Activated naive CD8-positive, alpha-beta T cell treated with anti-CD3 and anti-CD28 coated beads, Interleukin-2, amount 10 ng/mL, durations not matched to agents 7 days and 5 days (primary cell): ENCODE measurements at regions not wholly inside any gene's neighbourhood (a gene's known extent, or its start where the extent isn't known, plus 50 kb on each side); places are given as distances from the start of the nearest gene placed in this dataset.

ENCODE experiments used
- ATAC-seq: fragments of 150-1000 bp; cut with Tn5 transposase; one replicate; pipeline ENCODE4 v1.10.0; 2021; ENCODE audit warnings: low read depth, moderate library complexity
- POLR2A ChIA-PET: fragments of 350-600 bp; sonication (Branson Sonifier 250); formaldehyde crosslinking; loops from one replicate; lab custom pipeline; 2021; ENCODE audit warnings: antibody characterized with exemption; lab: Charles Lee
- DNase-seq: peaks from one replicate; pipeline ENCODE4 v3.0.0; 2021
- H3K27ac Mint-ChIP-seq: one replicate; pipeline ENCODE4 v1.8.0; 2022; ENCODE audit warnings: mild to moderate bottlenecking, mixed read lengths
- H3K27me3 Mint-ChIP-seq: one replicate; pipeline ENCODE4 v1.8.0; 2022; ENCODE audit warnings: mild to moderate bottlenecking, moderate library complexity, mixed read lengths
- H3K36me3 Mint-ChIP-seq: one replicate; pipeline ENCODE4 v1.8.0; 2021; ENCODE audit warnings: mild to moderate bottlenecking, mixed read lengths
- H3K4me1 Mint-ChIP-seq: one replicate; pipeline ENCODE4 v1.8.0; 2021; ENCODE audit warnings: mixed read lengths
- H3K4me3 Mint-ChIP-seq: one replicate; pipeline ENCODE4 v1.8.0; 2022; ENCODE audit warnings: mild to moderate bottlenecking, moderate library complexity, mixed read lengths
- H3K9me3 Mint-ChIP-seq: one replicate; pipeline ENCODE4 v1.8.0; 2021; ENCODE audit warnings: mixed read lengths

- Mint-ChIP-seq H3K27ac (no peak overlapping the region), H3K9me3 (peaks cover under 1% of the 10 kb centered on the region), H3K4me3 (no peak overlapping the region), H3K27me3 (no peaks in the 10 kb centered on the region), H3K4me1 (no peaks in the 10 kb centered on the region), H3K36me3 (no peaks in the 10 kb centered on the region)
- ATAC-seq: no peak
- no peak for DNase-seq
- POLR2A ChIA-PET: no interaction called here
Observed at GRCh38 chr1:56057466-56058405, 521.6 kb downstream of the PLPP3 start.

GRCh38 chr1:56056438-56057287 lies 522.7 kb downstream of the PLPP3 start:
- Mint-ChIP-seq H3K36me3 (no peaks in the 10 kb centered on the region), H3K9me3 (peaks cover 1% of the 10 kb centered on the region)
- no peak for ATAC-seq

GRCh38 chr1:56054959-56055358 lies 524.4 kb downstream of the PLPP3 start:
- DNase-seq: no peak
- Mint-ChIP-seq H3K36me3 (no peaks in the 10 kb centered on the region), H3K27ac (no peak overlapping the region), H3K9me3 (peaks cover 4% of the 10 kb centered on the region), H3K4me3 (no peak overlapping the region), H3K27me3 (no peaks in the 10 kb centered on the region), H3K4me1 (no peaks in the 10 kb centered on the region)
- POLR2A ChIA-PET: no interaction called here
- ATAC-seq: no peak

More at GRCh38 chr1:56056438-56057287, 522.7 kb downstream of the PLPP3 start:
- no peaks in the 10 kb centered on the region for H3K27me3 Mint-ChIP-seq
- H3K4me3 Mint-ChIP-seq: no peak overlapping the region
- H3K27ac Mint-ChIP-seq: no peak overlapping the region
- DNase-seq: no peak
- H3K4me1 Mint-ChIP-seq: no peaks in the 10 kb centered on the region
- POLR2A ChIA-PET: no interaction called here

- Mint-ChIP-seq H3K36me3 (no peaks in the 10 kb centered on the region), H3K27me3 (no peaks in the 10 kb centered on the region), H3K27ac (no peak overlapping the region), H3K4me3 (no peak overlapping the region), H3K9me3 (peaks cover 4% of the 10 kb centered on the region), H3K4me1 (no peaks in the 10 kb centered on the region)
- DNase-seq (no peak), ATAC-seq (no peak)
- POLR2A ChIA-PET: no interaction called here
Observed at GRCh38 chr1:56052041-56052440, 527.3 kb downstream of the PLPP3 start.

GRCh38 chr1:56050911-56051310 lies 528.5 kb downstream of the PLPP3 start:
- ATAC-seq (no peak), DNase-seq (no peak)
- Mint-ChIP-seq H3K4me1 (no peaks in the 10 kb centered on the region), H3K27me3 (no peaks in the 10 kb centered on the region), H3K4me3 (no peak overlapping the region), H3K36me3 (no peaks in the 10 kb centered on the region), H3K9me3 (peaks cover 4% of the 10 kb centered on the region), H3K27ac (no peak overlapping the region)
- POLR2A ChIA-PET: no interaction called here

DNA sequence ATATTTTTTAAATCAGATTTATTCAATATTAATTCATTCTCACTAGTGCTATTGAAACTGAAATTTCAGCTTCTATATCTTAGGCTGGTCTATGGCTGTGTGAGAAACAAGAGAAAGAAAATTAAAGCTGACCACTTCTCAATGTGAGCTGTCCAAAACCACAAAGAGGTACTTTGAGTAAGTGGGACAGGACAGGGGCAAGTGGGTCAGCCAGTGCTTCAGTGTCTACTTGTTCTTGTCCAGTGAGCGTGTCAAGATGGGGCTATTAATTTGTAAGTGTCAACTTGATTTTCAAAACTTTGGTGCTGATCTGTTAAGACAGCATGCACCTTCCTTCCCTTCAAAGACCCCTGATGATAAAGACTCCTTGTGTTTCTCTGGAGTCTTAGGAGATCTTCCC lies 533.9 kb downstream of the PLPP3 start:
- POLR2A ChIA-PET: no interaction called here

DNA sequence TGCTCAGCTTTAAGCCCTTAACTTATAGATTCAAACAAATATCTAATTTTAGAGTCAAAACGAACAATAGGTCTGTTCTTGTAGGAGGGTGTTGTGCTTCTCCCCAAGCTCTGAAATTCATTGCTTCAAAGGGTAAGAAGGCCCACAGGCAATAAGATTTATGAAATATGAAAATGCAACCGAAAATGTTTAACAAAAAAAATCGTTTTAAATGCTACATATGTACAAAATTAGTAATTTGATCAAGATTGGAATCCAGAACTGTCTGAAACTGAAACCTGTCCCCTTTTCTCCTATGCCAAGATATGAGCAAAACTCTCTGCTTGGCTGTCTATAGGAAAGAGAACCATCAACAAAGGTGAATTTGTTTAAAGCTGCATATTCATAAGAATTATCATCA lies 534.3 kb downstream of the PLPP3 start:
- H3K4me1 Mint-ChIP-seq: no peaks in the 10 kb centered on the region
- H3K27me3 Mint-ChIP-seq: no peaks in the 10 kb centered on the region
- no peak overlapping the region for H3K4me3 Mint-ChIP-seq
- no peaks in the 10 kb centered on the region for H3K36me3 Mint-ChIP-seq
- no peak for ATAC-seq
- no peaks in the 10 kb centered on the region for H3K9me3 Mint-ChIP-seq
- DNase-seq: no peak
- H3K27ac Mint-ChIP-seq: no peak overlapping the region
- POLR2A ChIA-PET: no interaction called here

More for the DNA sequence above, 533.9 kb downstream of the PLPP3 start:
- Mint-ChIP-seq H3K4me1 (no peaks in the 10 kb centered on the region), H3K27me3 (no peaks in the 10 kb centered on the region), H3K27ac (no peak overlapping the region), H3K36me3 (no peaks in the 10 kb centered on the region), H3K4me3 (no peak overlapping the region), H3K9me3 (no peaks in the 10 kb centered on the region)
- no peak for DNase-seq
- ATAC-seq: no peak

- Mint-ChIP-seq H3K4me1 (no peaks in the 10 kb centered on the region), H3K27me3 (peaks cover 3% of the 10 kb centered on the region), H3K36me3 (no peaks in the 10 kb centered on the region), H3K27ac (no peak overlapping the region), H3K9me3 (peaks cover 3% of the 10 kb centered on the region), H3K4me3 (no peak overlapping the region)
- no peak for DNase-seq
- ATAC-seq: no peak
- POLR2A ChIA-PET: no interaction called here
Observed at GRCh38 chr1:56036479-56036878, 542.9 kb downstream of the PLPP3 start.

- peaks cover 3% of the 10 kb centered on the region for H3K27me3 Mint-ChIP-seq
- no peak overlapping the region for H3K4me3 Mint-ChIP-seq
- ATAC-seq (no peak), DNase-seq (no peak)
- no peaks in the 10 kb centered on the region for H3K36me3 Mint-ChIP-seq
- H3K27ac Mint-ChIP-seq: no peak overlapping the region
- no peaks in the 10 kb centered on the region for H3K4me1 Mint-ChIP-seq
- POLR2A ChIA-PET: no interaction called here
- peaks cover 3% of the 10 kb centered on the region for H3K9me3 Mint-ChIP-seq
Observed at GRCh38 chr1:56034847-56035481, 544.4 kb downstream of the PLPP3 start.

DNA sequence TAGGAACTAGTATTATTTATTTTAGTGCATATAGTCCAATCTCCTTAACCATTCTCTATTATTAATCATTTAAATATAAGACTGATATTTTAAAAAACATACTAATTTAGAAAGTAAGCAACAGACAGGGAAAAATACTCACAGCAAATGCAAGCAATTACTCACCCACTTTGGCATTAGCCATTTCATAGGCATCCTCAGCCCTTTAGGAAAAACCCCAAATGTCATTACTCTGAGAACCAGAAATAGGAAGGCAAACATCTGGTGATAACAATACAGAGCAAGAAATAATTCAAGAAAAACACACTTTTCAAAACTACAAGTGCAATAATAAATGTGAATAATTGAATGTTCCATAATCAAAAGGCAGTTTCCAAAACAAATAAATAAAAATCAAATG lies 545.1 kb downstream of the PLPP3 start:
- Mint-ChIP-seq H3K4me3 (no peak overlapping the region), H3K27me3 (peaks cover 3% of the 10 kb centered on the region), H3K4me1 (no peaks in the 10 kb centered on the region), H3K27ac (no peak overlapping the region), H3K9me3 (peaks cover 3% of the 10 kb centered on the region), H3K36me3 (no peaks in the 10 kb centered on the region)
- DNase-seq (no peak), ATAC-seq (no peak)
- POLR2A ChIA-PET: no interaction called here

- Mint-ChIP-seq H3K27ac (no peak overlapping the region), H3K27me3 (peaks cover under 1% of the 10 kb centered on the region), H3K4me1 (no peaks in the 10 kb centered on the region), H3K9me3 (peaks cover 3% of the 10 kb centered on the region), H3K36me3 (no peaks in the 10 kb centered on the region), H3K4me3 (no peak overlapping the region)
- POLR2A ChIA-PET: no interaction called here
- no peak for ATAC-seq
- no peak for DNase-seq
Observed at GRCh38 chr1:56033321-56034037, 545.9 kb downstream of the PLPP3 start.

- POLR2A ChIA-PET: no interaction called here
- Mint-ChIP-seq H3K4me3 (no peak overlapping the region), H3K9me3 (peaks cover 2% of the 10 kb centered on the region), H3K27ac (no peak overlapping the region), H3K4me1 (no peaks in the 10 kb centered on the region), H3K36me3 (no peaks in the 10 kb centered on the region), H3K27me3 (no peaks in the 10 kb centered on the region)
- DNase-seq (no peak), ATAC-seq (no peak)
Observed at GRCh38 chr1:56032096-56032676, 547.2 kb downstream of the PLPP3 start.
